ENCODE measurements at regions not wholly inside any gene's neighbourhood (a gene's known extent, or its start where the extent isn't known, plus 50 kb on each side); places are given as distances from the start of the nearest gene placed in this dataset.

GRCh38 chr11:116596346-116597260 is 176.2 kb downstream of the BUD13 start:
- H3K4me1 ChIP-seq (ENCODE audit: low read depth): no peaks in the 10 kb centered on the region
- TF ChIP-seq CTCF (IDR thresholded peaks at IDR 0.05): no peak
- H3K9me3 ChIP-seq: no peaks in the 10 kb centered on the region
- intact Hi-C loops (cut with DNase I, micrococcal nuclease): no loop called here
- H3K4me3 ChIP-seq: no peak overlapping the region
- no peaks in the 10 kb centered on the region for H3K36me3 ChIP-seq (ENCODE audit: low read depth)
- ATAC-seq (no peak), DNase-seq (no peak)

- TF ChIP-seq CTCF (IDR thresholded peaks at IDR 0.05): no peak
- no peak for DNase-seq
- intact Hi-C loops (cut with DNase I, micrococcal nuclease): no loop called here
- Histone ChIP-seq H3K36me3 (ENCODE audit: low read depth) (no peaks in the 10 kb centered on the region), H3K9me3 (no peaks in the 10 kb centered on the region), H3K4me3 (no peak overlapping the region), H3K4me1 (ENCODE audit: low read depth) (no peaks in the 10 kb centered on the region)
- no peak for ATAC-seq
Observed at GRCh38 chr11:116595305-116595880, 177.4 kb downstream of the BUD13 start.

- no peak for TF ChIP-seq CTCF (IDR thresholded peaks at IDR 0.05)
- no peak for DNase-seq
- no peaks in the 10 kb centered on the region for H3K36me3 ChIP-seq (ENCODE audit: low read depth)
- no peak overlapping the region for H3K4me3 ChIP-seq
- no peaks in the 10 kb centered on the region for H3K4me1 ChIP-seq (ENCODE audit: low read depth)
- no peaks in the 10 kb centered on the region for H3K9me3 ChIP-seq
- ATAC-seq: no peak
- intact Hi-C loops (cut with DNase I, micrococcal nuclease): no loop called here
Observed at GRCh38 chr11:116590844-116591570, 181.8 kb downstream of the BUD13 start.

- intact Hi-C loops (cut with DNase I, micrococcal nuclease): no loop called here
- DNase-seq: no peak
Observed at GRCh38 chr11:116589402-116589801, 183.4 kb downstream of the BUD13 start.

GRCh38 chr11:116586392-116586791 is 186.4 kb downstream of the BUD13 start:
- no peak for ATAC-seq
- H3K36me3 ChIP-seq (ENCODE audit: low read depth): no peaks in the 10 kb centered on the region
- DNase-seq: no peak
- no peaks in the 10 kb centered on the region for H3K4me1 ChIP-seq (ENCODE audit: low read depth)
- no peaks in the 10 kb centered on the region for H3K9me3 ChIP-seq
- H3K4me3 ChIP-seq: no peak overlapping the region
- intact Hi-C loops (cut with DNase I, micrococcal nuclease): no loop called here
- no peak for TF ChIP-seq CTCF (IDR thresholded peaks at IDR 0.05)

More at GRCh38 chr11:116589402-116589801, 183.4 kb downstream of the BUD13 start:
- Histone ChIP-seq H3K9me3 (no peaks in the 10 kb centered on the region), H3K4me3 (no peak overlapping the region), H3K36me3 (ENCODE audit: low read depth) (no peaks in the 10 kb centered on the region), H3K4me1 (ENCODE audit: low read depth) (no peaks in the 10 kb centered on the region)
- no peak for ATAC-seq
- no peak for TF ChIP-seq CTCF (IDR thresholded peaks at IDR 0.05)
